Eye (tissue), 1 donor: ENCODE measurements at regions not wholly inside any gene's neighbourhood (a gene's known extent, or its start where the extent isn't known, plus 50 kb on each side); places are given as distances from the start of the nearest gene placed in this dataset.
"Not testable (repeated sequence)": the region's sequence is repeated elsewhere in the genome, so short reads cannot be mapped to it uniquely, and the experiment has no call there.

Experiments used
- DNase-seq: peaks from one replicate; pipeline ENCODE4 v3.0.0-alpha.2; 2015

- no peak for DNase-seq
These were observed 254.8 kb downstream of the MYCN start for GRCh38 chr2:16194931-16195680.

GRCh38 chr2:16194530-16194929 lies 254.2 kb downstream of the MYCN start:
- no peak for DNase-seq

- DNase-seq = no peak
These were observed 253.7 kb downstream of the MYCN start for GRCh38 chr2:16194096-16194390.

GRCh38 chr2:16192416-16193216 lies 252.3 kb downstream of the MYCN start:
- no peak for DNase-seq

GRCh38 chr2:16191431-16192200 lies 251.3 kb downstream of the MYCN start:
- DNase-seq = no peak

- DNase-seq = no peak
These were observed 250.3 kb downstream of the MYCN start for GRCh38 chr2:16190446-16191270.

- no peak for DNase-seq
These were observed 249.4 kb downstream of the MYCN start for GRCh38 chr2:16189836-16190160.

- DNase-seq = peak; percentile 82
These were observed 248.9 kb downstream of the MYCN start for GRCh38 chr2:16189029-16189835.

GRCh38 chr2:16188261-16188890 lies 248.0 kb downstream of the MYCN start:
- DNase-seq = peak; percentile 65

GRCh38 chr2:16187482-16187817 lies 247.1 kb downstream of the MYCN start:
- DNase-seq = no peak

- DNase-seq = no peak
These were observed 246.5 kb downstream of the MYCN start for GRCh38 chr2:16186661-16187481.

GRCh38 chr2:16185801-16186272 lies 245.5 kb downstream of the MYCN start:
- peak; percentile 78 for DNase-seq

GRCh38 chr2:16184945-16185660 lies 244.8 kb downstream of the MYCN start:
- DNase-seq = no peak

- DNase-seq = no peak
These were observed 244.1 kb downstream of the MYCN start for GRCh38 chr2:16184341-16184890.

- DNase-seq = no peak
These were observed 243.0 kb downstream of the MYCN start for GRCh38 chr2:16183345-16183744.

GRCh38 chr2:16182841-16183240 lies 242.5 kb downstream of the MYCN start:
- no peak for DNase-seq

GRCh38 chr2:16182311-16182815 lies 242.0 kb downstream of the MYCN start:
- DNase-seq = not testable (repeated sequence)

- DNase-seq = no peak
These were observed 241.4 kb downstream of the MYCN start for GRCh38 chr2:16181741-16182090.

GRCh38 chr2:16181062-16181740 lies 240.9 kb downstream of the MYCN start:
- DNase-seq = no peak
